ENCODE measurements at regions not wholly inside any gene's neighbourhood (a gene's known extent, or its start where the extent isn't known, plus 50 kb on each side); places are given as distances from the start of the nearest gene placed in this dataset.

GRCh38 chr20:22384978-22385377 is 199.4 kb downstream of the FOXA2 start:
- H3K27ac ChIP-seq (ENCODE audit: control insufficient read depth, insufficient read depth, low read length), result no peak overlapping the region
- no peak overlapping the region for H2AFZ ChIP-seq (ENCODE audit: control insufficient read depth, low read length)
- no peak for TF ChIP-seq CTCF (optimal IDR thresholded peaks at IDR 0.05 in 1 of 3, IDR thresholded peaks at IDR 0.05 in 1 of 3, conservative IDR thresholded peaks at IDR 0.05 in 1 of 3; ENCODE audit: extremely low read depth in 1 of 3, insufficient read depth in 2 of 3, low read length in 3 of 3)
- no peak for TF ChIP-seq EZH2 (IDR thresholded peaks at IDR 0.05; ENCODE audit: low read length)
- no peaks in the 10 kb centered on the region for H3K79me2 ChIP-seq (ENCODE audit: control insufficient read depth, insufficient read depth, low read length)
- H3K9me1 ChIP-seq (ENCODE audit: control insufficient read depth, extremely low read depth, insufficient read depth, low read length), result no peaks in the 10 kb centered on the region
- peaks cover 56% of the 10 kb centered on the region for H3K4me1 ChIP-seq (ENCODE audit: control insufficient read depth, extremely low read depth, insufficient read depth, low read length)
- no peak for DNase-seq (ENCODE audit: low read depth, low spot score)
- H3K4me2 ChIP-seq (ENCODE audit: control insufficient read depth, extremely low read depth, insufficient read depth, low read depth, low read length), result no peak overlapping the region
- H3K36me3 ChIP-seq (ENCODE audit: control insufficient read depth in 2 of 2, extremely low read depth in 1 of 2, insufficient read depth in 2 of 2, low read length in 2 of 2), result no peaks in the 10 kb centered on the region
- no peaks in the 10 kb centered on the region for H3K9me3 ChIP-seq (ENCODE audit: control insufficient read depth, low read depth, low read length)
- no peak overlapping the region for H3K9ac ChIP-seq (ENCODE audit: control insufficient read depth, extremely low read depth, insufficient read depth, low read length)
- dilution Hi-C loops (cut with MboI; ENCODE audit: extremely low pct_ligation_motif_present, low sequenced_read_pairs), result no loop called here
- no peaks in the 10 kb centered on the region for H3K27me3 ChIP-seq (ENCODE audit: control insufficient read depth, extremely low read depth, insufficient read depth, low read length)
- H4K20me1 ChIP-seq (ENCODE audit: control insufficient read depth, extremely low read depth, insufficient read depth, low read length), result no peaks in the 10 kb centered on the region
- FAIRE-seq, result no peak
- H3K4me3 ChIP-seq (ENCODE audit: control insufficient read depth in 2 of 3, extremely low read depth in 1 of 3, insufficient read depth in 2 of 3, low read depth in 1 of 3, low read length in 3 of 3), result no peak overlapping the region

- peak overlapping the region; percentile 39 for H3K4me2 ChIP-seq (ENCODE audit: control insufficient read depth, extremely low read depth, insufficient read depth, low read depth, low read length)
- TF ChIP-seq EZH2 (IDR thresholded peaks at IDR 0.05; ENCODE audit: low read length) (no peak), CTCF (optimal IDR thresholded peaks at IDR 0.05 in 1 of 3, IDR thresholded peaks at IDR 0.05 in 1 of 3, conservative IDR thresholded peaks at IDR 0.05 in 1 of 3; ENCODE audit: extremely low read depth in 1 of 3, insufficient read depth in 2 of 3, low read length in 3 of 3) (no peak)
- no peaks in the 10 kb centered on the region for H3K27me3 ChIP-seq (ENCODE audit: control insufficient read depth, extremely low read depth, insufficient read depth, low read length)
- peak overlapping the region in 1 of 3 experiments; percentile 26 for H3K4me3 ChIP-seq (ENCODE audit: control insufficient read depth in 2 of 3, extremely low read depth in 1 of 3, insufficient read depth in 2 of 3, low read depth in 1 of 3, low read length in 3 of 3)
- FAIRE-seq, result peak; percentile 86
- no peaks in the 10 kb centered on the region for H3K36me3 ChIP-seq (ENCODE audit: control insufficient read depth in 2 of 2, extremely low read depth in 1 of 2, insufficient read depth in 2 of 2, low read length in 2 of 2)
- H3K9me1 ChIP-seq (ENCODE audit: control insufficient read depth, extremely low read depth, insufficient read depth, low read length), result no peaks in the 10 kb centered on the region
- H3K9me3 ChIP-seq (ENCODE audit: control insufficient read depth, low read depth, low read length), result no peaks in the 10 kb centered on the region
- peak; percentile 83 for DNase-seq (ENCODE audit: low read depth, low spot score)
- peak overlapping the region; percentile 86 for H3K27ac ChIP-seq (ENCODE audit: control insufficient read depth, insufficient read depth, low read length)
- H3K4me1 ChIP-seq (ENCODE audit: control insufficient read depth, extremely low read depth, insufficient read depth, low read length), result peaks cover 58% of the 10 kb centered on the region
- H3K79me2 ChIP-seq (ENCODE audit: control insufficient read depth, insufficient read depth, low read length), result no peaks in the 10 kb centered on the region
- H2AFZ ChIP-seq (ENCODE audit: control insufficient read depth, low read length), result no peak overlapping the region
- H3K9ac ChIP-seq (ENCODE audit: control insufficient read depth, extremely low read depth, insufficient read depth, low read length), result peak overlapping the region; percentile 50
- no peaks in the 10 kb centered on the region for H4K20me1 ChIP-seq (ENCODE audit: control insufficient read depth, extremely low read depth, insufficient read depth, low read length)
- dilution Hi-C loops (cut with MboI; ENCODE audit: extremely low pct_ligation_motif_present, low sequenced_read_pairs), result no loop called here
These were observed 201.2 kb downstream of the FOXA2 start for GRCh38 chr20:22383156-22383555.
